ENCODE measurements at regions not wholly inside any gene's neighbourhood (a gene's known extent, or its start where the extent isn't known, plus 50 kb on each side); places are given as distances from the start of the nearest gene placed in this dataset.

- Mint-ChIP-seq H3K4me1 (peaks cover 19% of the 10 kb centered on the region), H3K9me3 (peaks cover 3% of the 10 kb centered on the region; the same call in 1 of the 3 replicates), H3K4me3 (no peak overlapping the region), H3K27ac (no peak overlapping the region), H3K36me3 (ENCODE audit: low read depth) (peaks cover 2% of the 10 kb centered on the region; the same call in 2 of the 3 replicates), H3K27me3 (ENCODE audit: insufficient read depth, low read depth, poor library complexity) (no peaks in the 10 kb centered on the region)
- Histone ChIP-seq H3F3A (replicated peaks; ENCODE audit: low read depth) (no peaks in the 10 kb centered on the region), H3K36me3 (ENCODE audit: insufficient read depth) (no peaks in the 10 kb centered on the region), H3K4me1 (ENCODE audit: insufficient read depth) (peaks cover 13% of the 10 kb centered on the region), H3K4me3 (no peak overlapping the region), H3K27me3 (ENCODE audit: insufficient read depth) (no peaks in the 10 kb centered on the region), H2AFZ (no peak overlapping the region), H3K4me2 (no peak overlapping the region), H3K27ac (ENCODE audit: low read depth) (no peak overlapping the region), H4K20me1 (replicated peaks; ENCODE audit: insufficient read depth) (no peaks in the 10 kb centered on the region), H3K9me2 (ENCODE audit: insufficient read depth) (peaks cover 6% of the 10 kb centered on the region; the same call in 1 of the 2 replicates), H3K79me2 (replicated peaks; ENCODE audit: insufficient read depth) (no peaks in the 10 kb centered on the region)
- ATAC-seq (no peak), DNase-seq (ENCODE audit: low spot score) (no peak)
- TF ChIP-seq, protein P1, sequence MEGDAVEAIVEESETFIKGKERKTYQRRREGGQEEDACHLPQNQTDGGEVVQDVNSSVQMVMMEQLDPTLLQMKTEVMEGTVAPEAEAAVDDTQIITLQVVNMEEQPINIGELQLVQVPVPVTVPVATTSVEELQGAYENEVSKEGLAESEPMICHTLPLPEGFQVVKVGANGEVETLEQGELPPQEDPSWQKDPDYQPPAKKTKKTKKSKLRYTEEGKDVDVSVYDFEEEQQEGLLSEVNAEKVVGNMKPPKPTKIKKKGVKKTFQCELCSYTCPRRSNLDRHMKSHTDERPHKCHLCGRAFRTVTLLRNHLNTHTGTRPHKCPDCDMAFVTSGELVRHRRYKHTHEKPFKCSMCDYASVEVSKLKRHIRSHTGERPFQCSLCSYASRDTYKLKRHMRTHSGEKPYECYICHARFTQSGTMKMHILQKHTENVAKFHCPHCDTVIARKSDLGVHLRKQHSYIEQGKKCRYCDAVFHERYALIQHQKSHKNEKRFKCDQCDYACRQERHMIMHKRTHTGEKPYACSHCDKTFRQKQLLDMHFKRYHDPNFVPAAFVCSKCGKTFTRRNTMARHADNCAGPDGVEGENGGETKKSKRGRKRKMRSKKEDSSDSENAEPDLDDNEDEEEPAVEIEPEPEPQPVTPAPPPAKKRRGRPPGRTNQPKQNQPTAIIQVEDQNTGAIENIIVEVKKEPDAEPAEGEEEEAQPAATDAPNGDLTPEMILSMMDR (conservative IDR thresholded peaks at IDR 0.05; ENCODE audit: low read depth in 2 of 2): no peak
- TF ChIP-seq JUNB (IDR thresholded peaks at IDR 0.05; ENCODE audit: unreplicated experiment): no peak
Observed at GRCh38 chr17:71467719-71468118, 653.1 kb upstream of the SOX9 start.

DNA sequence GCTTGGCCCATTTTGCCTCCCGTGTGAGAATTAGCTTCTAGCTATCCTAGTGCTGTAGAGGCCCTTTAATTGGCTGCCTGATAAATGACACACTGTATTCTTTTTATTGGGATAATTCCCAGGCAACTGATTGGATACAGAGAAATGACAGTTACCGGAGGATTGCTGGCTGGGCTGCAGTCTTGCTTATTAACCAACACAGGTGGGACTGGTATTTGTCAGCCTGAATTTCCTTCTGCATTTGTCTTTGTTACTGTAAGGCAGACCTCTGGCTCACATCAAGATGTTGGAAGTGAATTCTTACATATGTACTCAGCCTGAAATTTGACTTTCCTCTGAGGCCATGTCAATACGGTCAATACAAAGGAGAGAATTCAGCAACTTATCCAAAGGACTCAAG lies 650.8 kb upstream of the SOX9 start:
- Histone ChIP-seq H3F3A (replicated peaks; ENCODE audit: low read depth) (no peaks in the 10 kb centered on the region), H3K4me1 (ENCODE audit: insufficient read depth) (no peaks in the 10 kb centered on the region; the same call in 1 of the 2 replicates), H2AFZ (no peak overlapping the region), H3K79me2 (replicated peaks; ENCODE audit: insufficient read depth) (no peaks in the 10 kb centered on the region), H3K4me3 (no peak overlapping the region), H3K36me3 (ENCODE audit: insufficient read depth) (no peaks in the 10 kb centered on the region), H3K27me3 (ENCODE audit: insufficient read depth) (no peaks in the 10 kb centered on the region), H4K20me1 (replicated peaks; ENCODE audit: insufficient read depth) (no peaks in the 10 kb centered on the region), H3K4me2 (no peak overlapping the region), H3K27ac (ENCODE audit: low read depth) (no peak overlapping the region), H3K9me2 (ENCODE audit: insufficient read depth) (peaks cover 6% of the 10 kb centered on the region; the same call in 1 of the 2 replicates)
- no peak for TF ChIP-seq JUNB (IDR thresholded peaks at IDR 0.05; ENCODE audit: unreplicated experiment)
- no peak for TF ChIP-seq ZNF114 (CRISPR knock-in tag; IDR thresholded peaks at IDR 0.05)
- TF ChIP-seq, protein P1 (conservative IDR thresholded peaks at IDR 0.05; ENCODE audit: low read depth in 2 of 2): no peak
- TF ChIP-seq EZH2phosphoT487 (IDR thresholded peaks at IDR 0.05; ENCODE audit: unreplicated experiment): no peak
- Mint-ChIP-seq H3K4me1 (peaks cover 4% of the 10 kb centered on the region; the same call in 2 of the 3 replicates), H3K27me3 (ENCODE audit: insufficient read depth, low read depth, poor library complexity) (no peaks in the 10 kb centered on the region), H3K4me3 (no peak overlapping the region), H3K9me3 (no peaks in the 10 kb centered on the region), H3K27ac (no peak overlapping the region), H3K36me3 (ENCODE audit: low read depth) (no peaks in the 10 kb centered on the region)
- no peak for ATAC-seq
- no peak for DNase-seq (ENCODE audit: low spot score)

All from GM23338 (cell line).